Sigmoid colon (tissue), 6 donors: ENCODE measurements at regions not wholly inside any gene's neighbourhood (a gene's known extent, or its start where the extent isn't known, plus 50 kb on each side); places are given as distances from the start of the nearest gene placed in this dataset.

Source experiments
- DNase-seq: peaks from one replicate; pipeline ENCODE4 v3.0.0-alpha.2; 2019
- H3K27ac ChIP-seq, 4 donors: fragments of 200-600 bp; sonication (generic); one replicate each; pipeline ENCODE4 v1.5.1; 2016 to 2019; ENCODE audit warnings: mild to moderate bottlenecking in 1 of 4
- H3K27me3 ChIP-seq, 3 donors: fragments of 200-600 bp; sonication (generic); one replicate each; pipeline ENCODE4 v1.5.1; 2019; ENCODE audit warnings: mild to moderate bottlenecking in 1 of 3
- H3K36me3 ChIP-seq, 4 donors: fragments of 200-600 bp; sonication (generic); one replicate each; pipeline ENCODE4 v1.5.1; 2016 to 2019
- H3K4me1 ChIP-seq, 4 donors: fragments of 200-600 bp; sonication (generic); one replicate each; pipeline ENCODE4 v1.5.1; 2017 to 2019
- H3K4me3 ChIP-seq, 4 donors: fragments of 200-600 bp; sonication (generic); one replicate each; pipeline ENCODE4 v1.5.1; 2017 to 2019; ENCODE audit warnings: mild to moderate bottlenecking in 2 of 4, moderate library complexity in 1 of 4
- H3K9me3 ChIP-seq, 4 donors: fragments of 200-600 bp in 3 of 4; sonication (generic) in 3 of 4; one replicate each; pipeline versions ENCODE4 v1.5.1 to v1.6.1; 2013 to 2019
- CTCF ChIP-seq, 4 experiments: fragments of 450-650 bp in 3 of 4; fragments of 200-600 bp in 1 of 4; IDR thresholded peaks; one replicate each; pipeline ENCODE4 v1.5.1; 2016 to 2019; ENCODE audit warnings: antibody characterized with exemption in 4 of 4, mild to moderate bottlenecking in 3 of 4, moderate library complexity in 2 of 4
- EP300 ChIP-seq, 4 donors: sonication (generic); formaldehyde crosslinking; IDR thresholded peaks; one replicate each; pipeline ENCODE4 v1.6.1; 2017; ENCODE audit warnings: antibody characterized with exemption in 4 of 4
- POLR2A ChIP-seq, 2 donors: fragments of 450-650 bp; IDR thresholded peaks; one replicate each; pipeline ENCODE4 v1.6.1; 2016; ENCODE audit warnings: antibody characterized with exemption in 2 of 2, mild to moderate bottlenecking in 2 of 2, moderate library complexity in 2 of 2
- POLR2AphosphoS5 ChIP-seq, 4 donors: sonication (generic); formaldehyde crosslinking; IDR thresholded peaks; one replicate each; pipeline ENCODE4 v1.6.1; 2017; ENCODE audit warnings: antibody characterized with exemption in 4 of 4
- WGBS, 2 donors: extraction: QIAGEN DNeasy Blood & Tissue Kit; methylation state at CpG; one replicate each; pipeline ENCODE4 v1.1.7; 2013; 5-methylcytosine and 5-hydroxymethylcytosine counted together
- intact Hi-C: fragments of 100-400 bp; cut with DNase I; formaldehyde crosslinking; loops from one replicate; pipeline ENCODE4 v1.15.1; 2023
- donor health status: healthy with polysubstance abuse.
- donor health status: healthy.

GRCh38 chr18:76058146-76058545 is 436.9 kb downstream of the ZNF516 start:
- Histone ChIP-seq H3K4me3 (no peak overlapping the region), H3K36me3 (no peaks in the 10 kb centered on the region), H3K9me3 (peaks cover 0 to 4% (median 0%) of the 10 kb centered on the region in 4 donors), H3K27me3 (no peaks in the 10 kb centered on the region), H3K27ac (no peak overlapping the region), H3K4me1 (no peaks in the 10 kb centered on the region)
- no peak for DNase-seq
- whole genome bisulfite sequencing, 2 donors: 75 to 77% methylated on average over 10 of the region's 10 CpGs
- intact Hi-C loops: no loop called here
- TF ChIP-seq POLR2AphosphoS5 (IDR thresholded peaks at IDR 0.05): no peak
- no peak for TF ChIP-seq CTCF (IDR thresholded peaks at IDR 0.05)
- no peak for TF ChIP-seq POLR2A (IDR thresholded peaks at IDR 0.05)
- TF ChIP-seq EP300 (IDR thresholded peaks at IDR 0.05): no peak

- intact Hi-C loops: no loop called here
- Histone ChIP-seq H3K36me3 (no peaks in the 10 kb centered on the region), H3K9me3 (peaks cover 0 to 4% (median 0%) of the 10 kb centered on the region in 4 donors), H3K4me1 (peaks cover 0 to 2% (median under 1%) of the 10 kb centered on the region in 4 donors), H3K27ac (no peak overlapping the region), H3K27me3 (no peaks in the 10 kb centered on the region), H3K4me3 (no peak overlapping the region)
- TF ChIP-seq CTCF (IDR thresholded peaks at IDR 0.05) (no peak), POLR2AphosphoS5 (IDR thresholded peaks at IDR 0.05) (no peak), POLR2A (IDR thresholded peaks at IDR 0.05) (no peak), EP300 (IDR thresholded peaks at IDR 0.05) (no peak)
- WGBS, 2 donors: 83 to 84% methylated on average over 15 to 16 of the region's 16 CpGs
- DNase-seq: no peak
Measured at GRCh38 chr18:76057386-76057785, 437.7 kb downstream of the ZNF516 start.

GRCh38 chr18:76056471-76057110 is 438.5 kb downstream of the ZNF516 start:
- intact Hi-C loops: no loop called here
- H3K9me3 ChIP-seq: peaks cover 0 to 4% (median 0%) of the 10 kb centered on the region in 4 donors
- peaks cover 0 to 10% (median 9%) of the 10 kb centered on the region in 4 donors for H3K4me1 ChIP-seq
- H3K27ac ChIP-seq: peak overlapping the region in 1 of 4 donors; percentile 21
- H3K27me3 ChIP-seq: no peaks in the 10 kb centered on the region
- H3K36me3 ChIP-seq: no peaks in the 10 kb centered on the region
- no peak overlapping the region for H3K4me3 ChIP-seq
- DNase-seq: peak; percentile 83
- WGBS, 2 donors: 78 to 79% methylated on average over 13 of the region's 13 CpGs
- TF ChIP-seq CTCF (IDR thresholded peaks at IDR 0.05): no peak
- no peak for TF ChIP-seq EP300 (IDR thresholded peaks at IDR 0.05)
- TF ChIP-seq POLR2A (IDR thresholded peaks at IDR 0.05): no peak
- no peak for TF ChIP-seq POLR2AphosphoS5 (IDR thresholded peaks at IDR 0.05)

GRCh38 chr18:76055578-76055977 is 439.5 kb downstream of the ZNF516 start:
- 92% methylated on average over 9 of the region's 9 CpGs for WGBS, 2 donors
- H3K27me3 ChIP-seq: no peaks in the 10 kb centered on the region
- no peak overlapping the region for H3K27ac ChIP-seq

More at GRCh38 chr18:76055578-76055977, 439.5 kb downstream of the ZNF516 start:
- intact Hi-C loops: no loop called here
- peaks cover 0 to 4% (median 0%) of the 10 kb centered on the region in 4 donors for H3K9me3 ChIP-seq
- TF ChIP-seq POLR2A (IDR thresholded peaks at IDR 0.05): no peak
- TF ChIP-seq EP300 (IDR thresholded peaks at IDR 0.05): no peak
- no peak for TF ChIP-seq CTCF (IDR thresholded peaks at IDR 0.05)
- no peak for TF ChIP-seq POLR2AphosphoS5 (IDR thresholded peaks at IDR 0.05)
- H3K4me3 ChIP-seq: no peak overlapping the region
- no peaks in the 10 kb centered on the region for H3K36me3 ChIP-seq
- DNase-seq: no peak
- peaks cover 0 to 18% (median 12%) of the 10 kb centered on the region in 4 donors for H3K4me1 ChIP-seq
